ENCODE measurements at regions not wholly inside any gene's neighbourhood (a gene's known extent, or its start where the extent isn't known, plus 50 kb on each side); places are given as distances from the start of the nearest gene placed in this dataset.

- TF ChIP-seq SAP30 (IDR thresholded peaks at IDR 0.05; ENCODE audit: insufficient read depth, insufficient replicate concordance, low read length): no peak
- TF ChIP-seq SIRT6 (IDR thresholded peaks at IDR 0.05; ENCODE audit: low read length): no peak
- TF ChIP-seq CTBP2 (IDR thresholded peaks at IDR 0.05; ENCODE audit: borderline replicate concordance, insufficient read depth, insufficient read length, low read length): no peak
- no peak for TF ChIP-seq SUZ12 (IDR thresholded peaks at IDR 0.05; ENCODE audit: low read length)
- TF ChIP-seq TCF12 (IDR thresholded peaks at IDR 0.05; ENCODE audit: low read depth, low read length): no peak
- TF ChIP-seq BACH1 (IDR thresholded peaks at IDR 0.05; ENCODE audit: low read length): no peak
Observed at GRCh38 chr3:150242220-150242936, 165.7 kb upstream of the TSC22D2 start (continued).
